Endothelial cell (in vitro differentiated cells): ENCODE measurements at regions not wholly inside any gene's neighbourhood (a gene's known extent, or its start where the extent isn't known, plus 50 kb on each side); places are given as distances from the start of the nearest gene placed in this dataset.

ENCODE experiments used
- DNase-seq: peaks from one replicate; pipeline ENCODE4 v3.0.0; 2021; ENCODE audit warnings: low spot score
- H3K27ac Mint-ChIP-seq: one replicate; pipeline ENCODE4 v1.8.0; 2021; ENCODE audit warnings: mixed read lengths, inconsistent platforms; ENCODE audit not compliant: unreplicated experiment
- H3K27me3 Mint-ChIP-seq: one replicate; pipeline ENCODE4 v1.8.0; 2021; ENCODE audit warnings: mild to moderate bottlenecking, moderate library complexity, mixed read lengths, inconsistent platforms; ENCODE audit not compliant: unreplicated experiment
- H3K36me3 Mint-ChIP-seq: one replicate; pipeline ENCODE4 v1.8.0; 2021; ENCODE audit warnings: mild to moderate bottlenecking, low read depth, mixed read lengths, inconsistent platforms; ENCODE audit not compliant: unreplicated experiment
- H3K4me1 Mint-ChIP-seq: one replicate; pipeline ENCODE4 v1.8.0; 2021; ENCODE audit warnings: mild to moderate bottlenecking, mixed read lengths, inconsistent platforms; ENCODE audit not compliant: unreplicated experiment
- H3K4me3 Mint-ChIP-seq: one replicate; pipeline ENCODE4 v1.8.0; 2021; ENCODE audit warnings: mild to moderate bottlenecking, mixed read lengths, inconsistent platforms; ENCODE audit not compliant: unreplicated experiment
- H3K9me3 Mint-ChIP-seq: one replicate; pipeline ENCODE4 v1.8.0; 2021; ENCODE audit warnings: mixed read lengths, inconsistent platforms; ENCODE audit not compliant: unreplicated experiment
- TF ChIP-seq, protein P1 (sequence below): fragments of 200-600 bp; sonication (generic); IDR thresholded peaks from one replicate; pipeline ENCODE4 v1.5.0; 2021; ENCODE audit warnings: antibody characterized with exemption; ENCODE audit not compliant: unreplicated experiment

DNA sequence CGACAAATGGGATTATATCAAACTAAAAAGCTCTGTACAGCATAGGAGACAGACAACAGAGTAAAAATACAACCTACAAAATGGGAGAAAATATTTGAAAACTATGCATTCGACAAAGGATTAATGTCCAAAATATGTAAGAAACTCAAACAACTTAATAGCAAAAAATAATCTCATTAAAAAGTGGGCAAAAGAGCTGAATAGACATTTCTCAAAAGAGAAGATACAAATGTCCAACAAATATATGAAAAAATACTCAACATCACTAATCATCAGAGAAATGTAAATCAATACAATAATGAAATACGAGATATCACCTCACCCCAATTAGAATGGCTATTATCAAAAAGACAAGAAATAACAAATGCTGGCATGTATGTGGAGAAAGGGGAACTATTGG, 272.9 kb downstream of the KLHL13 start:
- no peak for DNase-seq
- Mint-ChIP-seq H3K36me3 (no peaks in the 10 kb centered on the region), H3K9me3 (no peaks in the 10 kb centered on the region), H3K27ac (no peak overlapping the region), H3K4me3 (no peak overlapping the region), H3K4me1 (no peaks in the 10 kb centered on the region), H3K27me3 (no peaks in the 10 kb centered on the region)
- TF ChIP-seq, protein P1, sequence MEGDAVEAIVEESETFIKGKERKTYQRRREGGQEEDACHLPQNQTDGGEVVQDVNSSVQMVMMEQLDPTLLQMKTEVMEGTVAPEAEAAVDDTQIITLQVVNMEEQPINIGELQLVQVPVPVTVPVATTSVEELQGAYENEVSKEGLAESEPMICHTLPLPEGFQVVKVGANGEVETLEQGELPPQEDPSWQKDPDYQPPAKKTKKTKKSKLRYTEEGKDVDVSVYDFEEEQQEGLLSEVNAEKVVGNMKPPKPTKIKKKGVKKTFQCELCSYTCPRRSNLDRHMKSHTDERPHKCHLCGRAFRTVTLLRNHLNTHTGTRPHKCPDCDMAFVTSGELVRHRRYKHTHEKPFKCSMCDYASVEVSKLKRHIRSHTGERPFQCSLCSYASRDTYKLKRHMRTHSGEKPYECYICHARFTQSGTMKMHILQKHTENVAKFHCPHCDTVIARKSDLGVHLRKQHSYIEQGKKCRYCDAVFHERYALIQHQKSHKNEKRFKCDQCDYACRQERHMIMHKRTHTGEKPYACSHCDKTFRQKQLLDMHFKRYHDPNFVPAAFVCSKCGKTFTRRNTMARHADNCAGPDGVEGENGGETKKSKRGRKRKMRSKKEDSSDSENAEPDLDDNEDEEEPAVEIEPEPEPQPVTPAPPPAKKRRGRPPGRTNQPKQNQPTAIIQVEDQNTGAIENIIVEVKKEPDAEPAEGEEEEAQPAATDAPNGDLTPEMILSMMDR: no peak

DNA sequence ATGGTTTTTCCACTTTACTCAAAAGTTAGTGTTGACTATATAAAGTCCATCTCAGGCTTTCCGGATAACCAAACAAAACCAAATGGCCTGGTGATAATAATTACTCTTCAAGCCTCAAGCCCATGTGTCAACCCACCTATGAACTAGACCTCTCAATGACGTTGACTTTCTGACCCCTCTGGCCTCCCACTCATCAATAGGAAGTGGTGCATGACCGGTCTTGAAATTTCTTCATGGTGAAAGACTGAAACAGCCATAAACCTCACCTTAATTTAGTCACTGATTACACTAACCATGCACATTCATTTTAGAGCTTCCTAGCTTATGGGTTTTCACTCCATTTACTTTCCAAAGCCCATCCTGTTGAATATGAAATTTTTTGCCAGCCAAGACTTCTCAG, 276.0 kb downstream of the KLHL13 start:
- no peak overlapping the region for H3K27ac Mint-ChIP-seq
- H3K4me3 Mint-ChIP-seq: no peak overlapping the region
- TF ChIP-seq, protein P1: no peak
- H3K9me3 Mint-ChIP-seq: no peaks in the 10 kb centered on the region
- no peaks in the 10 kb centered on the region for H3K36me3 Mint-ChIP-seq
- no peaks in the 10 kb centered on the region for H3K4me1 Mint-ChIP-seq
- no peak for DNase-seq
- H3K27me3 Mint-ChIP-seq: no peaks in the 10 kb centered on the region

DNA sequence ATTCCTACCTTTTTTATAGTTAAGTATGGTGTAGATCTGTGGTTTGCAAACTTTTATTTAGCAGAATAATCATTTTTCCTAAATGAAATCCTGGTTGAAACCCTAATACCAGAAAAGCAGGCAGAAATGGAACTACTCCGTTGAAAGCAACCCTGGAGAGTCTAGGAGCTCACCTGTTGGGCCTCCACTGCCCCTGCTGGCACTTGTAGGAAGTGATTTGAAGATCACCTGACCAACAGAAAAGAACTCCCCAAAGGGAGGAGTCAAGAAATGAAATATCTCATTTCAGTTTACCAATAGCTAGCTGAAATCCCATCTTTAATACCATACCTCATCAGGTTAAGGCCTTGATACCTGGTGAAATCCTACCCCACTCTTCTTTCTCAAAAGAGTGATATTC, 277.1 kb downstream of the KLHL13 start:
- TF ChIP-seq, protein P1: no peak
- DNase-seq: no peak

DNA sequence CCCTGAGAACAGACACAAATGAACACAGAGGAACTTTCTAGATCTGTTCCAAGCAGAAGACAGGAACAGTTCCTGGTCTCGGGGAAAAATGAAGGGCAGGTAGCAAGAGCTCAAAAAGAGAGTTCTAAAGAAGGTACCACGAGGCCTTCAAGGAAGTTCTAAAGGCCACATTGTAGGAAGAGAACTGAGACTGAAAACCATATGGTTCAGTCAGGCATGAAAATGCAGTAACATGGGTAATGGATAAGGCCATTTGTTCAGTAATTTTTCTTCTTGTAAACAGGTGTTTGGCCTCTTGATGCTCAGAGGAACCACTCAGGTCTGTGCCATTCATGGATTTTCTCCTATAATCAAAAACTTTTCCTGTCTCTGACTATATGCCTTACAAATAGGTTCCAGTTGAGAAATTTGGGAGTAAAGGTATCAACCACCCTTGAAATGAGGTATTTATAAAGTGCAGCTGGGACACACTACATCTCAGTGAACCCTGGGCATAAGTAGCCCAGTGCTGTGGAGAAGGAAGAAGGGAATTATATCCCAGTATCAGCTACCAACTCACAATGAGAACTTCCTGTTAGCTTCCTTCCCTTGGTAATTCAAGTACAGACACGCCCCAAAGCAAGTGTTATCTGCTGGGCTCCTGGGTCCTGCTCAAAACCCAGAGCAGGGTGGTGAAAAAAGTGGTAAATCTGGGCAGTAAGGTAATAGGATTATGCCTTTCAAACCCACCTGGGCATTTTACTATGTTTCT, 277.9 kb downstream of the KLHL13 start:
- Mint-ChIP-seq H3K27ac (no peak overlapping the region), H3K9me3 (no peaks in the 10 kb centered on the region), H3K36me3 (no peaks in the 10 kb centered on the region), H3K27me3 (no peaks in the 10 kb centered on the region), H3K4me1 (no peaks in the 10 kb centered on the region), H3K4me3 (no peak overlapping the region)
- no peak for DNase-seq
- TF ChIP-seq, protein P1: no peak

More for the DNA sequence above, 277.1 kb downstream of the KLHL13 start:
- no peaks in the 10 kb centered on the region for H3K9me3 Mint-ChIP-seq
- no peaks in the 10 kb centered on the region for H3K36me3 Mint-ChIP-seq
- H3K27me3 Mint-ChIP-seq: no peaks in the 10 kb centered on the region
- no peaks in the 10 kb centered on the region for H3K4me1 Mint-ChIP-seq
- no peak overlapping the region for H3K27ac Mint-ChIP-seq
- no peak overlapping the region for H3K4me3 Mint-ChIP-seq

DNA sequence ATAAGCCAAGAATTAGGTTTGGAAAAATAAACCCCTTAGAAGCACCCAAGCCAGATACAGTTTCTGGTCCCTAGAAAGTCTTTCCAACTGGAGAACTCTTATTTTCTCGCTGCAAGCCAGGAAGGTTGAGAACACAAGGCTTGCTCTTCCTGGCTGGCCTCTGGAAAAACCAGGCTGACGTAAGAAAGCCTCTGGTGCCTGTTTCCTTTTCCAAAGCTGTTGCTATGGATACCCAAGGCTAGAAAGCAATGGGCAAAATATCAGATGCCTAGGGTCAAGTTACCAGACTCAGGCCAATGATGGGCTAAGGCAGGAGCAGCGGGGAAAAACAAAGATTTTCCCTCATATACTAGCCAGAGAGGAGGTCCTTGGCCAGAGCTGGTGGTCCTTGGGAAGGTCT, 281.6 kb downstream of the KLHL13 start:
- DNase-seq: peak; percentile 4
- no peak overlapping the region for H3K27ac Mint-ChIP-seq
- H3K4me3 Mint-ChIP-seq: no peak overlapping the region
- H3K9me3 Mint-ChIP-seq: no peaks in the 10 kb centered on the region
- no peaks in the 10 kb centered on the region for H3K36me3 Mint-ChIP-seq
- H3K4me1 Mint-ChIP-seq: no peaks in the 10 kb centered on the region
- TF ChIP-seq, protein P1: no peak
- no peaks in the 10 kb centered on the region for H3K27me3 Mint-ChIP-seq
